Trophoblast cell (in vitro differentiated cells and primary cell): ENCODE measurements at regions not wholly inside any gene's neighbourhood (a gene's known extent, or its start where the extent isn't known, plus 50 kb on each side); places are given as distances from the start of the nearest gene placed in this dataset.

Experiments
- DNase-seq, 2 donors: peaks; one replicate each; pipeline ENCODE4 v3.0.0-alpha.2; 2016
- H2AFZ ChIP-seq: 2 replicates; pipeline ENCODE4 v1.6.1; 2013; ENCODE audit warnings: low read length, moderate library complexity, mild to moderate bottlenecking; ENCODE audit not compliant: insufficient read depth, poor library complexity
- H2AK5ac ChIP-seq: 2 replicates; pipeline ENCODE4 v1.6.1; 2013; ENCODE audit warnings: mild to moderate bottlenecking, low read length
- H2BK120ac ChIP-seq: 2 replicates; pipeline ENCODE4 v1.6.1; 2013; ENCODE audit warnings: low read length, mild to moderate bottlenecking, moderate library complexity; ENCODE audit not compliant: insufficient read depth, poor library complexity
- H2BK12ac ChIP-seq: 2 replicates; pipeline ENCODE4 v1.6.1; 2013; ENCODE audit warnings: mild to moderate bottlenecking, low read length, moderate library complexity
- H2BK5ac ChIP-seq: 2 replicates; pipeline ENCODE4 v1.6.1; 2013; ENCODE audit warnings: low read length, low read depth, moderate library complexity, mild to moderate bottlenecking; ENCODE audit not compliant: poor library complexity
- H3K14ac ChIP-seq: 2 replicates; pipeline ENCODE4 v1.6.1; 2013; ENCODE audit warnings: mild to moderate bottlenecking, low read length
- H3K18ac ChIP-seq: 2 replicates; pipeline ENCODE4 v1.6.1; 2013; ENCODE audit warnings: mild to moderate bottlenecking, low read length
- H3K23ac ChIP-seq: 2 replicates; pipeline ENCODE4 v1.6.1; 2013; ENCODE audit warnings: low read length
- H3K27ac ChIP-seq: 2 replicates; pipeline ENCODE4 v1.5.1; 2013; ENCODE audit warnings: low read depth, mild to moderate bottlenecking, inconsistent platforms, low read length, moderate library complexity
- H3K27me3 ChIP-seq: 2 replicates; pipeline ENCODE4 v1.6.1; 2013; ENCODE audit warnings: inconsistent platforms, mild to moderate bottlenecking, low read length, moderate library complexity; ENCODE audit not compliant: insufficient read depth
- H3K36me3 ChIP-seq, 2 experiments: 1 replicate in 1 of 2; 2 replicates in 1 of 2; pipeline ENCODE4 v1.6.1; 2013; ENCODE audit warnings: low read length in 2 of 2, mild to moderate bottlenecking in 2 of 2, moderate library complexity in 1 of 2; ENCODE audit not compliant: insufficient read depth in 2 of 2, control insufficient read depth in 1 of 2
- H3K4ac ChIP-seq: 2 replicates; pipeline ENCODE4 v1.6.1; 2013; ENCODE audit warnings: low read depth, mild to moderate bottlenecking, low read length, moderate library complexity
- H3K4me1 ChIP-seq, 2 experiments: 1 replicate in 1 of 2; 2 replicates in 1 of 2; pipeline ENCODE4 v1.6.1; 2013; ENCODE audit warnings: low read length in 2 of 2, mild to moderate bottlenecking in 2 of 2, moderate library complexity in 1 of 2; ENCODE audit not compliant: insufficient read depth in 2 of 2, control insufficient read depth in 1 of 2
- H3K4me2 ChIP-seq: 2 replicates; pipeline ENCODE4 v1.6.1; 2013; ENCODE audit warnings: inconsistent platforms, mild to moderate bottlenecking, low read length, moderate library complexity
- H3K4me3 ChIP-seq: 2 replicates; pipeline ENCODE4 v1.5.1; 2013; ENCODE audit warnings: mild to moderate bottlenecking, low read depth, low read length, inconsistent platforms
- H3K79me1 ChIP-seq: one replicate; pipeline ENCODE4 v1.6.1; 2013; ENCODE audit warnings: low read length
- H3K79me2 ChIP-seq: 2 replicates; pipeline ENCODE4 v1.6.1; 2013; ENCODE audit warnings: low read length, mild to moderate bottlenecking; ENCODE audit not compliant: control insufficient read depth, insufficient read depth, poor library complexity
- H3K9ac ChIP-seq: 2 replicates; pipeline ENCODE4 v1.6.1; 2013; ENCODE audit warnings: mild to moderate bottlenecking, low read length
- H3K9me3 ChIP-seq: 2 replicates; pipeline ENCODE4 v1.6.1; 2013; ENCODE audit warnings: low read depth, mild to moderate bottlenecking, control low read depth, inconsistent platforms, low read length; ENCODE audit not compliant: insufficient read depth
- H4K12ac ChIP-seq: 2 replicates; pipeline ENCODE4 v1.6.1; 2013; ENCODE audit warnings: low read depth, mild to moderate bottlenecking, low read length, moderate library complexity
- H4K8ac ChIP-seq: 2 replicates; pipeline ENCODE4 v1.6.1; 2013; ENCODE audit warnings: low read depth, mild to moderate bottlenecking, low read length, moderate library complexity
- H4K91ac ChIP-seq: one replicate; pipeline ENCODE4 v1.6.1; 2013; ENCODE audit warnings: low read depth, mild to moderate bottlenecking, low read length, moderate library complexity
- WGBS: extraction: QIAGEN DNeasy Blood & Tissue Kit; methylation state at CpG from one replicate; pipeline ENCODE4 v1.1.7; 2013; ENCODE audit warnings: missing lambda C conversion rate; ENCODE audit not compliant: insufficient read length, insufficient coverage; ENCODE audit errors: extremely low coverage; 5-methylcytosine and 5-hydroxymethylcytosine counted together

GRCh38 chr3:89787485-89787884 is 680.1 kb downstream of the EPHA3 start:
- H3K27me3 ChIP-seq = no peaks in the 10 kb centered on the region
- H2BK5ac ChIP-seq = no peak overlapping the region
- H4K12ac ChIP-seq = no peak overlapping the region
- no peaks in the 10 kb centered on the region for H3K79me2 ChIP-seq
- H4K8ac ChIP-seq = no peak overlapping the region
- no peaks in the 10 kb centered on the region for H3K4me1 ChIP-seq
- no peak overlapping the region for H3K9ac ChIP-seq
- no CpG with 5 or more reads among the region's 5 CpGs for WGBS
- no peaks in the 10 kb centered on the region for H3K9me3 ChIP-seq
- DNase-seq = no peak
- no peak overlapping the region for H3K4ac ChIP-seq
- no peak overlapping the region for H3K27ac ChIP-seq
- H3K4me3 ChIP-seq = no peak overlapping the region
- no peaks in the 10 kb centered on the region for H3K79me1 ChIP-seq
- no peak overlapping the region for H3K18ac ChIP-seq
- no peak overlapping the region for H2BK120ac ChIP-seq
- no peak overlapping the region for H3K14ac ChIP-seq
- no peak overlapping the region for H2AFZ ChIP-seq
- no peak overlapping the region for H3K23ac ChIP-seq
- no peak overlapping the region for H2BK12ac ChIP-seq
- H4K91ac ChIP-seq = no peak overlapping the region
- no peak overlapping the region for H3K4me2 ChIP-seq
- no peak overlapping the region for H2AK5ac ChIP-seq
- H3K36me3 ChIP-seq = no peaks in the 10 kb centered on the region

- WGBS = no CpG with 5 or more reads among the region's 1 CpG
- no peak overlapping the region for H3K18ac ChIP-seq
Measured at GRCh38 chr3:89787979-89788378, 680.6 kb downstream of the EPHA3 start.

GRCh38 chr3:89795506-89795905 is 688.1 kb downstream of the EPHA3 start:
- H3K4me3 ChIP-seq = no peak overlapping the region
- no peak overlapping the region for H3K4me2 ChIP-seq
- H2BK12ac ChIP-seq = no peak overlapping the region
- no CpG with 5 or more reads among the region's 3 CpGs for WGBS
- H2AFZ ChIP-seq = no peak overlapping the region
- H3K79me2 ChIP-seq = no peaks in the 10 kb centered on the region
- no peaks in the 10 kb centered on the region for H3K4me1 ChIP-seq
- no peak overlapping the region for H2BK5ac ChIP-seq
- no peak overlapping the region for H4K8ac ChIP-seq
- H3K27me3 ChIP-seq = no peaks in the 10 kb centered on the region
- H3K27ac ChIP-seq = no peak overlapping the region
- H3K36me3 ChIP-seq = no peaks in the 10 kb centered on the region
- H3K9ac ChIP-seq = no peak overlapping the region
- no peak overlapping the region for H3K18ac ChIP-seq
- H2AK5ac ChIP-seq = no peak overlapping the region
- no peak overlapping the region for H3K4ac ChIP-seq
- H3K9me3 ChIP-seq = no peaks in the 10 kb centered on the region
- no peak for DNase-seq
- no peak overlapping the region for H3K14ac ChIP-seq
- H2BK120ac ChIP-seq = no peak overlapping the region
- no peak overlapping the region for H4K91ac ChIP-seq
- no peak overlapping the region for H3K23ac ChIP-seq
- H4K12ac ChIP-seq = no peak overlapping the region
- H3K79me1 ChIP-seq = no peaks in the 10 kb centered on the region

More at GRCh38 chr3:89787979-89788378, 680.6 kb downstream of the EPHA3 start:
- Histone ChIP-seq H4K91ac (no peak overlapping the region), H3K79me2 (no peaks in the 10 kb centered on the region), H3K23ac (no peak overlapping the region), H3K4me1 (no peaks in the 10 kb centered on the region), H3K9ac (no peak overlapping the region), H4K12ac (no peak overlapping the region), H2BK5ac (no peak overlapping the region), H2BK12ac (no peak overlapping the region), H2AFZ (no peak overlapping the region), H3K4ac (no peak overlapping the region), H3K4me2 (no peak overlapping the region), H2BK120ac (no peak overlapping the region), H3K4me3 (no peak overlapping the region), H3K27me3 (no peaks in the 10 kb centered on the region), H3K9me3 (no peaks in the 10 kb centered on the region), H3K27ac (no peak overlapping the region), H3K14ac (no peak overlapping the region), H4K8ac (no peak overlapping the region), H2AK5ac (no peak overlapping the region), H3K79me1 (no peaks in the 10 kb centered on the region), H3K36me3 (no peaks in the 10 kb centered on the region)
- no peak for DNase-seq

- no peak overlapping the region for H3K27ac ChIP-seq
- H2AK5ac ChIP-seq = no peak overlapping the region
- H4K12ac ChIP-seq = no peak overlapping the region
- no peak overlapping the region for H3K14ac ChIP-seq
- H4K91ac ChIP-seq = no peak overlapping the region
- no peaks in the 10 kb centered on the region for H3K79me2 ChIP-seq
- no peaks in the 10 kb centered on the region for H3K79me1 ChIP-seq
- H2BK120ac ChIP-seq = no peak overlapping the region
- no peak for DNase-seq
- no peak overlapping the region for H2AFZ ChIP-seq
- no peaks in the 10 kb centered on the region for H3K9me3 ChIP-seq
- no peaks in the 10 kb centered on the region for H3K36me3 ChIP-seq
- no peaks in the 10 kb centered on the region for H3K4me1 ChIP-seq
- no peak overlapping the region for H3K23ac ChIP-seq
- H3K4me3 ChIP-seq = no peak overlapping the region
- no peak overlapping the region for H3K18ac ChIP-seq
- no peaks in the 10 kb centered on the region for H3K27me3 ChIP-seq
- H2BK12ac ChIP-seq = no peak overlapping the region
- no peak overlapping the region for H4K8ac ChIP-seq
- no peak overlapping the region for H2BK5ac ChIP-seq
- no peak overlapping the region for H3K9ac ChIP-seq
- H3K4me2 ChIP-seq = no peak overlapping the region
- H3K4ac ChIP-seq = no peak overlapping the region
Measured at GRCh38 chr3:89802881-89803280, 695.5 kb downstream of the EPHA3 start.
